HG02981 (cell line): ENCODE measurements at regions not wholly inside any gene's neighbourhood (a gene's known extent, or its start where the extent isn't known, plus 50 kb on each side); places are given as distances from the start of the nearest gene placed in this dataset.
A peak's percentile ranks its signal among the peaks of the same experiment; 100 is the strongest.
"Not testable (repeated sequence)": the region's sequence is repeated elsewhere in the genome, so short reads cannot be mapped to it uniquely, and the experiment has no call there.

Experiments used
- ATAC-seq: cut with Tn5 transposase; IDR thresholded peaks from one replicate; pipeline ENCODE4 v1.9.1; 2021; ENCODE audit warnings: mild to moderate bottlenecking, moderate library complexity; ENCODE audit not compliant: unreplicated experiment

DNA sequence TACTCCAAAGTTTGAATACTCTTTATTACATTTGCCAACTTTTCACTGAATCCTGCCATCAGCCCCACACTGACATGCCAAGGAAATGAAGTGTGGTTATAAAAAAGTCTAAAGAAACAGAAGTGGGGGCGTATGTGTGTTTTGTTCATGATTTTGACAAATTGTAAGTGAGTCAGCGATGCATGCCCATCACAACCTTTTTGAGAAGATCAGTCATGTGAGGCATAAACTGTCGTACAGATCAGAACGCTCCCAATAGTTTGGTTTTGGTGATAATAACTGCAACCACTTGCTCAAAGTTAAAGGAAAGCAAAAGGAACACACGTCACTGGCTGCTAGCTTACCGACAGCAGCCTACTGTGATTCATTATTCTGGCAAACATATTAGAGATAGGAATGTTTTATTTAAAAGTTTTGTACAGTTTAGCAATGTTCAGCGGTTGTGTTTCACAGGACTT lies 95.6 kb downstream of the RGS2 start:
- ATAC-seq, result no peak

DNA sequence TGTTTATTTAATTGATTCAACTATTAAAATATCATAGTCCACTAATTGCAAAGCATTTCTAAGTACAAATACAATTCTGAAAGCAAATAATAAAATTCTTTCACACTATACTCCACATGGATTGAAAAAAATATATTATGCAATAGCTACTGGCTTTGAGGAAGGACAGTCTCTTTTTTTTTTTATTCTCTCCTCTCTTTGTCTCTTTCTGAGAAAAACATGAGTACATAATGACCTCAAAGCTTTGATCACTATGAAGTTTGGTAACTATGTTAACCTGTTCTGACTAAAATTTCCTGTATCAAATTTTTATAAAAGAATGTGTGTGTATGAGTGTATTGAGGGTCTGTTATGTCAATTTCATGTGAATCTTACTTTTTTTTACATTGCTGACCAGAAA lies 96.2 kb downstream of the RGS2 start:
- no peak for ATAC-seq

DNA sequence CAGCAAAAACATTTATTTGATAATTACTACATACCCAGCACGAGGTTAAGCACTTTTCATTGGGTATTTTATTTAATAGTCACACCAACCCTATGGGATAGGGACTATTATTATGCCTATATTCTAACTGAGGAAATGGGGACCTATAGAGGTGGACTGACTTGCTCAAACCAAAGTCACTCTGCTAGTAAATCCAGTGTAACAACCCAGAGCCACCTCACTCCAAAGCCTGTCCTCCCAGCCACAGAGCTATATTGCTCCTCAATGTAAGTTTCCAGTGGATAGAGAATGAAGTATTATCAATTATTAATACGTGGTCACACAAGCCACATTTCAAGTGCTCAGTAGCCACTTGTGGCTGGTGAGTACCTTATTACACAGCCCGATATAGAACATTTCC lies 97.5 kb downstream of the RGS2 start:
- ATAC-seq, result no peak

DNA sequence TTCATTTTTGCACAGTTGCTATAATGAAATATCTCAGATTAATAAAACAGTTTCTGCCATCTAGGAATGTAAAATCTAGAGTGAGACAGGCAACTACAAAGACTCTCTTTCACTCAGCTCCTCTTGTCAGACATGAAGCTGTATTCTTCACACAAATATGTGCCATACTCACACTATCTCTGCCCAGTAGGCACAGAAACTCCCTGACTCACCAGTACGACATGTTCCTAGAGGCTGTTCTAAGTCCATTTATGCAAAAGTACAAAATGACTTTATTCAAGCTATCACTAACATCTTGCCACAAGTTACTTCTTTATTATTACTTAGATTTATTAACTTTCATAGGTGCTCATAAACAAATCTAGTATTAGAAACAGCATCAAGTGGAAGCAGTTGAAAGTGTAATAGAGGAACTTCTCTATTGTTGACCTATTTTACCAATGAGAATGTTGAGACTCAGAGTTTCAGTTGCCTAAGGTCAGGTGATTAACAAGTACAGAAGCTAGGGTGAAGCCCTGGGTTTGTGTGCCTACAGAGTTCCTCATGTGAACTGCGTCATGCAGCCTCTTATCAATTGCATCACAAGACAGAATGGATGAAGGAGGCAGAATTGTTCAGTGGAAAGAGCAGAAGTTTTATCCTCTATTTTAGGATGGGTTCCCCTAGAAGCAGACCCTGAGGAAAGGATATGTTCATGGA lies 98.9 kb downstream of the RGS2 start:
- ATAC-seq, result no peak

DNA sequence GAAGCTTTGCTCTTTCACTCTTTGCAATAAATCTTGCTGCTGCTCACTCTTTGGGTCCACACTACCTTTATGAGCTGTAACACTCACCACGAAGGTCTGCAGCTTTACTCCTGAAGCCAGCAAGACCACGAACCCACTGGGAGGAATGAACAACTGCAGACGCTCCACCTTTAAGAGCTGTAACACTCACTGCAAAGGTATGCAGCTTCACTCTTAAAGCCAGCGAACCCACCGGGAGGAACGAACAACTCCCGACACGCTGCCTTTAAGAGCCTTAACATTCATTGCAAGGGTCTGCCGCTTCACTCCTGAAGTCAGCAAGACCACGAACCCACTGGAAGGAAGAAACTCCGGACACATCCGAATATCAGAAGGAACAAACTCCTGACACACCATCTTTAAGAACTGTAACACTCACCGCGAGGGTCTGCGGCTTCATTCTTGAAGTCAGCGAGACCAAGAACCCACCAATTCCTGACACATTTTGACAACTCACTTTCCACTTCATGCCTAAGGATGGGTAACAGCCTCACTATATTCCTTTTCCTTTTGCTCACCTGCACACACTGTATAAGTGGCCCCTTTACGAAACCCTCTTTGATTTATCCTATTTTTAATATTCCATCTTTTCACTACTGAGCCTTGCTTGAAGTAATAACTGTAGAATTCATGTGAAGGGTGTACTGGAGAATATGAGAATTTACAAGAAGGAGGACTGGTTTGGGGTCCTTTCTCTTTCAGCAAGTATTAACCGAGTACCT lies 103.2 kb downstream of the RGS2 start:
- ATAC-seq, result not testable (repeated sequence)

DNA sequence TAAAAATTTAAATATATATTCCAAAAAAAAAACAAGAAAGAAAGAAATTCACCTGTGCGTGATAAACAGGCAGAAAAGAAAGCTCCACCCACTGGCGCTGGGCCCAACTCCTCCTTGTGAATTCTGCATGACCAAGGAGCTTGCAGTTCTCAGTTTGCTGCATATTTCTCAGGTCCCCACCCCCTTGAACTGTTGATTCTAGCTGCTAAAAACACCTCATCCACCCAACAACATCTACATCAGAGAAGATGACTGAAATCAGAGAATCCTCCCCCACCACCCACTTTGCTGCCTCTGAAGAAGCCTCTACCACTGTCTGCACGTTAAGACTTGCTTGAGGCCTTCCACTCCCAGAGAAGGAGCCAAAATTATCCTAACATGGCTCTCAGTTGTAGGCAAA lies 104.8 kb downstream of the RGS2 start:
- no peak for ATAC-seq

DNA sequence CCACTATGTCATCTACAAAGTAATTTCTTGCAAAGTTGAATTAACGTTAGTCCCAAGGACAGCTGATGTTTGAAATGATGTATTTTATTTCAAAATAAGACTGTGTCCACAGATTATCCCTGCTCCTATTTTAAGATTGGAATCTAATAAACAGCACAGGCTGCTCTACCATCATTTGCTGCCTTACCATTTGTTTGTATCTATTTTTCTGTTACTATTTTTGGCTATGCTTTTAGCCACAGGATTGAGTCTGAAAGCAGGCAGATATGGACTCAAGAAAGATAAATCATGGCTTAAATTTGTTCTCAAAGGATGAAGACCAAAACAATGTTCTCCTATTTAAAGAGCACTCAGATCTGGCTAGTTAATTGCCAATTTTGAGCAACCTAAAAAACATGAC lies 105.3 kb downstream of the RGS2 start:
- no peak for ATAC-seq

DNA sequence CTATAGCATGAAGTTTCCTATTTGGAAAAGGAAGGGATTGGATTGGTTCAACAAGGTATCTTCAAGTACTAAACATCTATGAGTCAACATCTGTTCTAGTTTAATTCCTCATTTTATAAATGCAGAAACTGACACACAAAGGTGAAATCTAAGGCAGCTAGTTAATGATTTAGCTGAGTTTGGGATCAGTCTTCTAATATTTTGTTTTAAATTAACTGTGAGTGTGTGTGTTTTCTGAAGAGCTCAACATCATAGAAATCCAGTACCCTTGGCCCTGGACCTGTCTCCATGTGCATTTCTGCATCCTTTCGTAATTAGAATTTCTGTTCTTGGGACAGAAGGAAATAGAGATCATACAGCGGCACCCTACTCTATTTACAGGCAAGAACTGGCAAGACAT lies 105.9 kb downstream of the RGS2 start:
- no peak for ATAC-seq

DNA sequence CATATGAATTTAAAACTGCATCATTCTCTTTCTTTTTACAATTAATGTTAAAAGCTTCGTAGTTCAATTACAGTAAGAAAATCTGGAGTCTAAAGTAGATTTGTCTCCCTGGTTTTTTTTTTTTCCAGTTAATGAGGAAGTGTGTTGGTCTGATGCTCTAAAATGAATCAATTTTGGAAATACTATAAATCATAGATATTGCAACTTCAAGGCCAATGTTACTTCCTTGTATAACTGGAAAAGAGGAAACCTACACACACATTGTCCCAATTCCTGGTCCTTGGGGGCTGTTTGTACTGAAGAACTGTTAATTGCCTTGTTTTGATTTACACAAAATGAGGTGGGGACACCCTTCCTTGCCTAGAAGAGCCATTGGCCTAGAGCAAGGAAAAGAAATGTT lies 107.2 kb downstream of the RGS2 start:
- no peak for ATAC-seq

DNA sequence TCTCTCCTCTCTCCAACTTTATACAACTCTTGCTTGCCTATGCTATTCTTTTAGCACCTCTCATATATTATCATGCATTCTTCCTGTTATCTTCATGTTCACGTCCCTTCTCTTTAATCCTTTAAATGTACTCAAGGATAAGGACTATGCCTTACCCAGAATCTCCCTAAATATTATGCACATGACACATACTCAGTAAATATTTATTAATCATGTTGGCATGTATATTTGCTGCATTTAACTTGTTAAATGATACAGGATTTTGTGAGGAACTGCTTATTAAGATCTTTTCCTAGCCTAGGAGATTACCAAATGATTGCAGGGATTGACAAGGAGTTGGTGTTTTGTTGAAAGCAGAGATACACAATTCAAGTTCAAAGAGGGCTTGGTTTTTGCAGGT lies 109.4 kb downstream of the RGS2 start:
- no peak for ATAC-seq

DNA sequence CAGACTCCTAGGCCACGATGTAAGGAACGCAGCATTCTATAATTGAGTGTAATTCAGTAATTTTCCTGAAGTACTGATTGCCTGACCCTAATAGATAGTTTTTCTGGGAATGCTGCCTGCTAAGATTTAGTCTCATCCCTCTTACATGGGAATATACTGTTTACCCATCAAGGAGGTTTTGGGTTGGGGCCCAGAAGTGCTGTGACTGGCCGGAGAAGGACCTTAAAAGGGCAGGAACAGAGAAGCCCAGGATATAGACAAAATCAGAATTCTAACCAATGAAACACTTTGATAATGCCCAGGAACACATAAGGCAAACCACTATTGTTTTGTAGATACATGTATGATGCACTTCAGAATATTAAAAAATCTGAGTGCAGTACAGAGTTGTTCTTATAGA lies 111.6 kb downstream of the RGS2 start:
- ATAC-seq, result no peak

DNA sequence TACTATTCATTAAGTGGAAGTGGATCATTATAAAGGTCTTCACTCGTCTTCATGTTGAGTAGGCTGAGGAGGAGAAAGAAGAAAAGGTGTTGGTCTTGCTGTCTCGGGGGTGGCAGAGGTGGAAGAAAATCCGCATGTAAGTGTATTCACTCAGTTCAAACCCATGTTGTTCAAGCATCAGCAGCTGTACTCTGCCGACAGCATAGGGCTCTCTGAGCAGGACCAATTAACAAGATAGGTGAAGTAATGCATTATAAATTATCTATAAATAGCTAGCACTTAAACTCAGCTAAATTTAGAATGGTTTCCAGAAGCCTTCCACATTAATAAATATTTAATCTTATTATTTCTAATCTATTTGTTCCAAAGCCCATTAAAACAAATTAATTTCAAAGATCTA lies 116.8 kb downstream of the RGS2 start:
- no peak for ATAC-seq

DNA sequence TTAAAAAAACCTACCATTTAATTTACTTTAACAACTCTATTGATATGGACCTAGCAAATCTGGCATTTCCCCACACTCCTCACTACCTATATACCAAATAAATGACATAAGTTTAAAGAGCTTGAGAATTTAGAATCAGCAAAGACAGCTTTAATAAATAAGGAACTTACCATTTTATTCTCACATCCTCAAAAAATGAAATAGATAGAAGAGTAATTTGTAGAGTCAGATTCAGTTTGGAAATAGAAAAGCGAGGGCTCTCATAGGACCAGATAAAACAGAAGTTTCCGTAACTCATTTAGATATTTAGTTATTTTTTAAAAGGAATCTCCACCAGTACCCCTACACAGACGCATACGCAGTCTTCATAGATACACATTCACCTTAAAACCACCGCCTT lies 117.9 kb downstream of the RGS2 start:
- no peak for ATAC-seq

DNA sequence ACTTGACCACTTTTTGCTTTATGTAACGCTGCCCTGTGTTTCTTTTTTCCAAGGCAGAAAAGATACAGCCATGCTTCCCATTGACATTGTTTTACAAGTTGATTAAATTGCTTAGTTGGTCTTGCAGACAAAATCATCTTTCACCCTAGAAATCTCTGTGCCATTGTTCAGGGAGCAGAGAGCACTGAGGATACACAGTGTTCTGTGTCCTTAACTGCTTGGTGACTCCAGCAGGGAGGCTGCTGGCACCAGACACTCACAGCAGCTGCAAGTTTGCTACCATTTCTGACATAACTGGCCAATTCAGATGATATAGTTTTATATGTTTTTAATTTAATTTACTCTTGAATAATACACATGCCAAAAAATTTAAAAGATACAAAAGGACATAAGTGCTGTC lies 118.7 kb downstream of the RGS2 start:
- ATAC-seq, result no peak

DNA sequence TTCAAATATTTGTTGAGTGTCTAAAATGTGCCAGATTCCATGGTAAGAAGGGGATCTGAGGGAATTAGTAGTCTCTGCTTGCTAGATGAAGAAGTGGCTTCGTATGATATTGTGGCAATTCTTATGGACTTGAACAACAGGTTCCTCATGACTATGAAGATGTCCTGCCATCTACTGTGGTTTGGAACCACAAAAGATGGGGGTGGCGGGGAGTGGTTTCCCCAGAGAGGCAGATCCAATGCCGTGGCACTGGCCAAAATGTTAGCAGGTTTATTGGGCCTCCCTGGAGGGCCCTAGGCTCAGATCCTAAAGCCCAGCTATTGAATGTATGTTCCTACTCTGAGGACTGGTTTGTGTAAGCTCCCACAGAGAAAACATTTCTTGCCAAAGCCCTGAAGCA lies 120.8 kb downstream of the RGS2 start:
- no peak for ATAC-seq

DNA sequence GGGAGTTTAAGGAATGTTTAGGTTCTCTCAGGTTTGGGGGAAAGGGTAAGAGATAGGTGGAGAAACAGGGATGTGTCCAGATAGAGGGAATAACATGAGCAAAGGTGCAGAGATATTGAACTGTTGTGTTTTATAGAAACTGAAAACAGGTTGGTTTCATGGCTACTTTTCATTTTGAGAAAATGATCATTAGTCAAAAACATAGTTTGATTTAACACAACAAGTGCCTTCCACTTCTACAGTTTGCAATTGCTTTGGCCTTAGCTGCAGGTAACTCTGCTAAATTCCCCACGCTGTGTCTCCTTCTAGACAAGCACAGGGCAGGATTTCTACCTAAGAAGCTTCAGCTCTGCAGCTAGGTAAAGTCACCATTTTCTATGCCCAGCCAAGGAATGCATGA lies 124.9 kb downstream of the RGS2 start:
- no peak for ATAC-seq

DNA sequence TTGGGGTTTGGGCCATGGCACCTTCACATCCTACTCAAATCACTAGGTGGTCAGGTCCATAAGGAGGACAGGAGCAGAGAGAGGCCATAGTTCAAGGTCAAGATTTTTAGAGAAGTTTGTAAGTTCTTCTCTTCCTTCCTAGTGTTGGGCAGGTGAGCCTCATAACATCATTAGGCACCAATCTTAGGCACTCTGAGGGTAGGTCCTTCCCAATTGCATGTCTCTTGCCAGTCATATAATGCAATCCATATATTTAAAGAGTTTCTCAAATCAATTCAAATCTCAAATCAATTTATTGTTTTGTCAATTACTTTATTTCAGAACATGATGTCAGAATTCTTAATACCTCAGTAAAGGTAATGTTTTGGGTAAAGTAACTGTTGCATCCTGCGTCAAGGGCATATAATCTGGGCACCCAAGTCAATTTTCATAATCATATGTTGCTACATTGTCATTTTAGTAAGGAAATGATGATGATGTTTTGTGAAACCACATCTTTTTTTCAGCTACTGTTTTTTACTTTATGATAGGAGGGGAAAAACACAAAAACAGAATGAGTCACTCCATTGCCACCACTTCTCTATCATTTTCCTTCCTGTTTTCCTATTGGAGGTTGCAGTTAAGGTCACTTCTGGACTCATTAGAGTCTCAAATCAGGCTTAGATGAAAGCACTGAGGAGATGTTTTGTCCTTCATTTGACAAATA lies 122.7 kb downstream of the UCHL5 start:
- peak; percentile 40 for ATAC-seq

DNA sequence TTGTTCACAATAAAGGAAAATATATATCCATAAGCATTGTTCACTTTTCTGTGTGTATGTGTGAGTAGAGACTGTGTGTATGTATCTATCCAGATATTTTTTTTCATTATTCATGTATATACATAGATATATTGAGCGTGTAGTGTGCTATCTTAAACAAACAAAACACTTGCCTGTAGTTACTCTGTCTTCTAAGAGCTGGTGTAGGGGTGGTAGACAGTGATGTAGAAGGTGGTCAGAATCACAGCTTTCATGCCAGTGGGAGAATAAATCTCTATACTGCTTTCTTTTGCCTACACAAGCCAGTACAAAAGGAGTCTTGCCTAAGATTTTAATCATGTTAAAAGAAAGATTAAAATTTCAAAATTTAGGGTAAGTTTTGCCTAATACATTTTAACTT lies 122.0 kb downstream of the UCHL5 start:
- ATAC-seq, result no peak

DNA sequence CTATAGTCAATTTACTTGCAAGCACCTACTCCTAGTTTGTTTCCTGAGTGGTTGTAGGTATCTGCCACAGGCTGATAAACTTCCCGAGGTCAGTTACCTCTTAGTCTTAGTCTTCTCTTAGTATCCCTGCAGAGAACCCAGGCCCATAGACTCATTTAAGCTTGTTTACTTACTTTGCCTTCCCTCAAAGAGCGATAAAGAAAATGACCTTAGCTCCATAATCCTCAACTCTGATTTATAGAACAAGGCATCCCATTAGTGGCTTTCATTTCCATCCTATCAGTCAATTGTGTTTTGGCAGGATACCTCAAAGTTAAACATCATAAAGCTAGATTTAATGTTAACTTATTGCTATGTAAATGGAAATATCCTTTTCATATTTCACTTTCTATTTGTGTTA lies 119.7 kb downstream of the UCHL5 start:
- ATAC-seq, result no peak

DNA sequence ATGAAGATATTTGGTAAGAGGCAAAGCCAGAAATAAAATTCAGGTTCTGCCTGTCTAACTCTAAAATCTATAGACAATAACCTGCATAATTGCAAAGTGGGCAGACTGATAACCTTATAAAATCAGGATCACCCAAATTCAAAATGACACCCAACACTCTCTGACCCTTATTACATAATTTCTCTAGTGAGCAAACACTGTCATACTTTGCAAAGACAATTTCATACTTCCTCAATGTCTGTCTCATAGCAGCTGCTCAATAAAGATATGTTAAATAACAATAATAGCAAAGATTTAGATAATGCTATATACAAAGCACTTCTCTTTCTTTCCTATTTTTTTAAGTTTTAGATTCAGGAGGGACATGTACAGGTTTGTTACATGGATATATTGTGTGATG lies 118.5 kb downstream of the UCHL5 start:
- no peak for ATAC-seq

DNA sequence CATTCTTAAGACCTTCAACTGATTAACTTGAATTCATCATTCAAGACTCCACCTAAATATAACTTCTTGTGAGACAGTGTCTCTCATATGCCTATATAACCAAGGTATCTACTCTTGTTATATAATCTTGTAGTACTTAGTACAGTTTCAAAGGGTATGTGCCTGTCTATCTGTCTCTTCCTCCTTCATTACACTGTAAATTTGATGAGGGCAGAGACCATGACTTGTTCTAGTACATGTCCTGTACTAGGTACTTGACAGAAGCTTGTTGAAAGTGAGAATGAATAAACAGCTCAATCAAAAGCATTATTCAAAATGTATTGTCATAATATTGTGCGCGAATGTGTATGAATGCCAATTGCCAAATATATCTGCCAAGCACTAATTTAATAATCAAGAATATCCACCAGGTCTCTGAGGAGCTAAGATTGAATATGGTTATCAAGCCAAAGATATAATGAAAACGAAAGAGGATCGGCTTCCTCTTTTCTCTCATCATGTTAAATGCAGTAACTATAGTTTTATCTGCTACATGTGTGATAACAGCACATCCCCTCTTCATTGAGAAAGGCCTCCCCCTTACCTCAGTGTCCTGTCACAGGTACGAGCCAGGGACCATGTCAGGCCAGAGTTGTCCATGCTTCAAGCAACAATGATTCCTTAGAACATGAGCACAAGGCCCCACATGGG lies 117.3 kb downstream of the UCHL5 start:
- no peak for ATAC-seq
